Neural crest cell (in vitro differentiated cells): ENCODE measurements at regions not wholly inside any gene's neighbourhood (a gene's known extent, or its start where the extent isn't known, plus 50 kb on each side); places are given as distances from the start of the nearest gene placed in this dataset.

Experiments
- DNase-seq: peaks from one replicate; pipeline ENCODE4 v3.0.0; 2021; ENCODE audit warnings: low read depth, mixed read lengths, low spot score
- H3K27ac Mint-ChIP-seq: one replicate; pipeline ENCODE4 v1.8.0; 2021; ENCODE audit warnings: mild to moderate bottlenecking, mixed read lengths; ENCODE audit not compliant: unreplicated experiment
- H3K27me3 Mint-ChIP-seq: 2 replicates; pipeline ENCODE4 v1.8.0; 2021; ENCODE audit warnings: low read depth, mild to moderate bottlenecking, mixed read lengths
- H3K36me3 Mint-ChIP-seq: 2 replicates; pipeline ENCODE4 v1.8.0; 2021; ENCODE audit warnings: low read depth, mild to moderate bottlenecking, mixed read lengths
- H3K4me1 Mint-ChIP-seq: 2 replicates; pipeline ENCODE4 v1.8.0; 2021; ENCODE audit warnings: mixed read lengths
- H3K4me3 Mint-ChIP-seq: one replicate; pipeline ENCODE4 v1.8.0; 2021; ENCODE audit warnings: mild to moderate bottlenecking, mixed read lengths
- H3K9me3 Mint-ChIP-seq: 2 replicates; pipeline ENCODE4 v1.8.0; 2021; ENCODE audit warnings: mixed read lengths
- CTCF ChIP-seq: fragments of 200-600 bp; sonication (generic); conservative IDR thresholded peaks from 2 replicates; pipeline ENCODE4 v1.5.0; 2021; ENCODE audit warnings: antibody characterized with exemption, mild to moderate bottlenecking

- Mint-ChIP-seq H3K4me1 (no peaks in the 10 kb centered on the region), H3K36me3 (no peaks in the 10 kb centered on the region), H3K27ac (peak overlapping the region; percentile 22), H3K27me3 (peaks cover 3% of the 10 kb centered on the region), H3K9me3 (no peaks in the 10 kb centered on the region), H3K4me3 (no peak overlapping the region)
- no peak for TF ChIP-seq CTCF
- no peak for DNase-seq
Measured at GRCh38 chr5:2096887-2097505, 214.3 kb upstream of the IRX4 start.

GRCh38 chr5:2095011-2095410, 212.3 kb upstream of the IRX4 start:
- Mint-ChIP-seq H3K27me3 (no peaks in the 10 kb centered on the region), H3K36me3 (no peaks in the 10 kb centered on the region), H3K27ac (no peak overlapping the region), H3K9me3 (no peaks in the 10 kb centered on the region), H3K4me3 (no peak overlapping the region), H3K4me1 (no peaks in the 10 kb centered on the region)
- DNase-seq, result no peak
- no peak for TF ChIP-seq CTCF

GRCh38 chr5:2094616-2094995, 211.9 kb upstream of the IRX4 start:
- H3K4me1 Mint-ChIP-seq, result no peaks in the 10 kb centered on the region
- TF ChIP-seq CTCF, result no peak

GRCh38 chr5:2093859-2094615, 211.3 kb upstream of the IRX4 start:
- Mint-ChIP-seq H3K36me3 (no peaks in the 10 kb centered on the region), H3K4me3 (no peak overlapping the region), H3K9me3 (no peaks in the 10 kb centered on the region), H3K27ac (no peak overlapping the region), H3K4me1 (no peaks in the 10 kb centered on the region), H3K27me3 (no peaks in the 10 kb centered on the region)
- no peak for DNase-seq
- TF ChIP-seq CTCF, result no peak

More at GRCh38 chr5:2094616-2094995, 211.9 kb upstream of the IRX4 start:
- H3K36me3 Mint-ChIP-seq, result no peaks in the 10 kb centered on the region
- H3K4me3 Mint-ChIP-seq, result no peak overlapping the region
- no peak for DNase-seq
- H3K27me3 Mint-ChIP-seq, result no peaks in the 10 kb centered on the region
- no peaks in the 10 kb centered on the region for H3K9me3 Mint-ChIP-seq
- H3K27ac Mint-ChIP-seq, result no peak overlapping the region

- TF ChIP-seq CTCF, result no peak
- Mint-ChIP-seq H3K27ac (no peak overlapping the region), H3K36me3 (no peaks in the 10 kb centered on the region), H3K9me3 (no peaks in the 10 kb centered on the region), H3K4me3 (no peak overlapping the region), H3K4me1 (no peaks in the 10 kb centered on the region), H3K27me3 (no peaks in the 10 kb centered on the region)
- no peak for DNase-seq
Measured at GRCh38 chr5:2091921-2092320, 209.2 kb upstream of the IRX4 start.
